HEK293T (cell line): ENCODE measurements at regions not wholly inside any gene's neighbourhood (a gene's known extent, or its start where the extent isn't known, plus 50 kb on each side); places are given as distances from the start of the nearest gene placed in this dataset.

Source experiments
- ARNT ChIP-seq: fragments of 450-650 bp; IDR thresholded peaks from 2 replicates; pipeline ENCODE4 v1.6.1; 2017; ENCODE audit warnings: mild to moderate bottlenecking
- FOXA1 ChIP-seq: fragments of 450-650 bp; IDR thresholded peaks from 2 replicates; pipeline ENCODE4 v1.6.1; 2016; ENCODE audit warnings: mild to moderate bottlenecking
- FOXM1 ChIP-seq: fragments of 450-650 bp; IDR thresholded peaks from 2 replicates; pipeline ENCODE4 v1.6.1; 2017; ENCODE audit warnings: mild to moderate bottlenecking, borderline replicate concordance
- L3MBTL2 ChIP-seq: fragments of 450-650 bp; conservative IDR thresholded peaks from 2 replicates; pipeline ENCODE4 v1.6.1; 2016; ENCODE audit warnings: mild to moderate bottlenecking
- SUZ12 ChIP-seq: fragments of 450-650 bp; IDR thresholded peaks from 2 replicates; pipeline ENCODE4 v1.6.1; 2016; ENCODE audit warnings: mild to moderate bottlenecking
- TARDBP ChIP-seq: fragments of 450-650 bp; IDR thresholded peaks from 2 replicates; pipeline ENCODE4 v1.6.1; 2016
- ZNF384 ChIP-seq: fragments of 450-650 bp; IDR thresholded peaks from 2 replicates; pipeline ENCODE4 v1.6.1; 2016

GRCh38 chr2:16871411-16871810 lies 205.8 kb upstream of the CYRIA start:
- TF ChIP-seq L3MBTL2: no peak
- TF ChIP-seq TARDBP: no peak
- TF ChIP-seq FOXA1: no peak
- no peak for TF ChIP-seq ARNT
- TF ChIP-seq FOXM1: no peak
- TF ChIP-seq SUZ12: no peak
- no peak for TF ChIP-seq ZNF384
